Uterus (tissue), 2 donors: ENCODE measurements at regions not wholly inside any gene's neighbourhood (a gene's known extent, or its start where the extent isn't known, plus 50 kb on each side); places are given as distances from the start of the nearest gene placed in this dataset.
"Not testable (repeated sequence)": the region's sequence is repeated elsewhere in the genome, so short reads cannot be mapped to it uniquely, and the experiment has no call there.

Experiments used
- POLR2A ChIP-seq, 2 donors: fragments of 450-650 bp; IDR thresholded peaks; one replicate each; pipeline ENCODE4 v1.6.1; 2016; ENCODE audit warnings: antibody characterized with exemption in 2 of 2, mild to moderate bottlenecking in 1 of 2, moderate library complexity in 1 of 2
- TF ChIP-seq, protein P1 (sequence below), 4 experiments: fragments of 200-600 bp in 2 of 4; fragments of 450-650 bp in 2 of 4; sonication (generic) in 2 of 4; IDR thresholded peaks; one replicate each; pipeline ENCODE4 v1.5.1; 2016 to 2019; ENCODE audit warnings: antibody characterized with exemption in 4 of 4, mild to moderate bottlenecking in 2 of 4, moderate library complexity in 1 of 4

DNA sequence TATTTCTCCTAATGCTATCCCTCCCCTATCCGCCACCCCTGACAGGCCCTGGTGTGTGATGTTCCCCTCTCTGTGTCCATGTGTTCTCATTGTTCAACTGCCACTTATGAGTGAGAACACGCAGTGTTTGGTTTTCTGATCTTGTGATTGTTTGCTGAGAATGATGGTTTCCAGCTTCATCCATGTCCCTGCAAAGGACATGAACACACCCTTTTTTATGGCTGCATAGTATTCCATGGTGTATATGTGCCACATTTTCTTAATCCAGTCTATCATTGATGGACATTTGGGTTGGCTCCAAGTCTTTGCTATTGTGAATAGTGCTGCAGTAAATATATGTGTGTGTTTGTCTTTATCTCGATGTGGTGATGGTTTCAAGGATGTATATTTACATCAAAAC, 353.4 kb downstream of the PTPRU start:
- TF ChIP-seq, protein P1, sequence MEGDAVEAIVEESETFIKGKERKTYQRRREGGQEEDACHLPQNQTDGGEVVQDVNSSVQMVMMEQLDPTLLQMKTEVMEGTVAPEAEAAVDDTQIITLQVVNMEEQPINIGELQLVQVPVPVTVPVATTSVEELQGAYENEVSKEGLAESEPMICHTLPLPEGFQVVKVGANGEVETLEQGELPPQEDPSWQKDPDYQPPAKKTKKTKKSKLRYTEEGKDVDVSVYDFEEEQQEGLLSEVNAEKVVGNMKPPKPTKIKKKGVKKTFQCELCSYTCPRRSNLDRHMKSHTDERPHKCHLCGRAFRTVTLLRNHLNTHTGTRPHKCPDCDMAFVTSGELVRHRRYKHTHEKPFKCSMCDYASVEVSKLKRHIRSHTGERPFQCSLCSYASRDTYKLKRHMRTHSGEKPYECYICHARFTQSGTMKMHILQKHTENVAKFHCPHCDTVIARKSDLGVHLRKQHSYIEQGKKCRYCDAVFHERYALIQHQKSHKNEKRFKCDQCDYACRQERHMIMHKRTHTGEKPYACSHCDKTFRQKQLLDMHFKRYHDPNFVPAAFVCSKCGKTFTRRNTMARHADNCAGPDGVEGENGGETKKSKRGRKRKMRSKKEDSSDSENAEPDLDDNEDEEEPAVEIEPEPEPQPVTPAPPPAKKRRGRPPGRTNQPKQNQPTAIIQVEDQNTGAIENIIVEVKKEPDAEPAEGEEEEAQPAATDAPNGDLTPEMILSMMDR (IDR thresholded peaks at IDR 0.05): not testable (repeated sequence)
- TF ChIP-seq POLR2A (IDR thresholded peaks at IDR 0.05): not testable (repeated sequence)
